ENCODE measurements at regions not wholly inside any gene's neighbourhood (a gene's known extent, or its start where the extent isn't known, plus 50 kb on each side); places are given as distances from the start of the nearest gene placed in this dataset.
"Not testable (repeated sequence)": the region's sequence is repeated elsewhere in the genome, so short reads cannot be mapped to it uniquely, and the experiment has no call there.

- intact Hi-C loops (cut with DNase I); H3K27ac ChIP-seq: not testable (repeated sequence)
- WGBS, 2 donors: 71 to 78% methylated on average over 1 of the region's 1 CpG
These were observed 70.2 kb downstream of the ZNF726 start for GRCh38 chr19:23984911-23985310.

GRCh38 chr19:23986623-23987022 is 71.9 kb downstream of the ZNF726 start:
- 93 to 96% methylated on average over 1 of the region's 1 CpG for WGBS, 2 donors
- Histone ChIP-seq H3K27me3 (no peaks in the 10 kb centered on the region), H3K9me3 (no peaks in the 10 kb centered on the region), H3K4me1 (no peaks in the 10 kb centered on the region), H3K27ac (no peak overlapping the region), H3K4me3 (replicated peaks in 1 of 3) (no peak overlapping the region), H3K36me3 (no peaks in the 10 kb centered on the region)
- DNase-seq: no peak
- TF ChIP-seq POLR2A (IDR thresholded peaks at IDR 0.05): no peak
- no peak for TF ChIP-seq CTCF (IDR thresholded peaks at IDR 0.05)
- intact Hi-C loops (cut with DNase I): no loop called here

More at GRCh38 chr19:23984911-23985310, 70.2 kb downstream of the ZNF726 start:
- not testable (repeated sequence) for H3K4me1 ChIP-seq; DNase-seq; H3K9me3 ChIP-seq; H3K36me3 ChIP-seq; H3K27me3 ChIP-seq; H3K4me3 ChIP-seq (replicated peaks in 1 of 3)

- WGBS, 2 donors: 79 to 83% methylated on average over 1 of the region's 1 CpG
- H3K4me3 ChIP-seq (replicated peaks in 1 of 3): no peak overlapping the region
- no peaks in the 10 kb centered on the region for H3K27me3 ChIP-seq
- intact Hi-C loops (cut with DNase I): no loop called here
- no peak overlapping the region for H3K27ac ChIP-seq
- no peaks in the 10 kb centered on the region for H3K9me3 ChIP-seq
- DNase-seq: peak in 1 of 2 donors; percentile 7
- TF ChIP-seq CTCF (IDR thresholded peaks at IDR 0.05) (no peak), POLR2A (IDR thresholded peaks at IDR 0.05) (no peak)
- no peaks in the 10 kb centered on the region for H3K36me3 ChIP-seq
- no peaks in the 10 kb centered on the region for H3K4me1 ChIP-seq
These were observed 76.5 kb downstream of the ZNF726 start for GRCh38 chr19:23991170-23991569.

- DNase-seq: no peak
- no peaks in the 10 kb centered on the region for H3K36me3 ChIP-seq
- no peaks in the 10 kb centered on the region for H3K9me3 ChIP-seq
- H3K4me1 ChIP-seq: no peaks in the 10 kb centered on the region
- intact Hi-C loops (cut with DNase I): no loop called here
- 72 to 82% methylated on average over 3 of the region's 3 CpGs for WGBS, 2 donors
- no peak overlapping the region for H3K4me3 ChIP-seq (replicated peaks in 1 of 3)
- no peak overlapping the region for H3K27ac ChIP-seq
- TF ChIP-seq CTCF (IDR thresholded peaks at IDR 0.05) (no peak), POLR2A (IDR thresholded peaks at IDR 0.05) (no peak)
- H3K27me3 ChIP-seq: no peaks in the 10 kb centered on the region
These were observed 77.7 kb downstream of the ZNF726 start for GRCh38 chr19:23992348-23992747.

- no peak overlapping the region for H3K27ac ChIP-seq
- H3K4me3 ChIP-seq (replicated peaks in 1 of 3): no peak overlapping the region
- no peaks in the 10 kb centered on the region for H3K9me3 ChIP-seq
- 79 to 91% methylated on average over 2 of the region's 2 CpGs for WGBS, 2 donors
- H3K27me3 ChIP-seq: no peaks in the 10 kb centered on the region
- intact Hi-C loops (cut with DNase I): no loop called here
- TF ChIP-seq CTCF (IDR thresholded peaks at IDR 0.05) (no peak), POLR2A (IDR thresholded peaks at IDR 0.05) (no peak)
- no peaks in the 10 kb centered on the region for H3K36me3 ChIP-seq
- H3K4me1 ChIP-seq: no peaks in the 10 kb centered on the region
- no peak for DNase-seq
These were observed 78.8 kb downstream of the ZNF726 start for GRCh38 chr19:23993440-23993839.

- 65 to 70% methylated on average over 7 of the region's 7 CpGs for WGBS, 2 donors
- H3K27ac ChIP-seq: no peak overlapping the region
- H3K36me3 ChIP-seq: no peaks in the 10 kb centered on the region
- H3K4me1 ChIP-seq: no peaks in the 10 kb centered on the region
- intact Hi-C loops (cut with DNase I): no loop called here
- DNase-seq: no peak
- no peaks in the 10 kb centered on the region for H3K9me3 ChIP-seq
- no peak for TF ChIP-seq POLR2A (IDR thresholded peaks at IDR 0.05)
- peak in 1 of 6 experiments; percentile 26 for TF ChIP-seq CTCF (IDR thresholded peaks at IDR 0.05)
- H3K27me3 ChIP-seq: no peaks in the 10 kb centered on the region
- no peak overlapping the region for H3K4me3 ChIP-seq (replicated peaks in 1 of 3)
These were observed 81.9 kb downstream of the ZNF726 start for GRCh38 chr19:23996549-23996948.
